Small intestine (tissue), 7 donors: ENCODE measurements at regions not wholly inside any gene's neighbourhood (a gene's known extent, or its start where the extent isn't known, plus 50 kb on each side); places are given as distances from the start of the nearest gene placed in this dataset.
"Not testable (repeated sequence)": the region's sequence is repeated elsewhere in the genome, so short reads cannot be mapped to it uniquely, and the experiment has no call there.

Experiments used
- DNase-seq, 2 donors: peaks; one replicate each; pipeline versions ENCODE4 v3.0.0 to v3.0.0-alpha.2; 2013
- FAIRE-seq: peaks from 2 replicates; lab custom pipeline; 2012; peaks lifted over from hg19 to GRCh38; lab: Jason Lieb, UNC
- H3K27ac ChIP-seq, 3 donors: one replicate each; pipeline ENCODE4 v1.5.1; 2013; ENCODE audit warnings: low read length in 2 of 3, mild to moderate bottlenecking in 2 of 3, control low read depth in 1 of 3, inconsistent platforms in 1 of 3, low read depth in 1 of 3, moderate library complexity in 1 of 3
- H3K27me3 ChIP-seq, 3 donors: one replicate each; pipeline ENCODE4 v1.6.1; 2013; ENCODE audit warnings: low read length in 3 of 3, inconsistent platforms in 1 of 3; ENCODE audit not compliant: control insufficient read depth in 3 of 3, insufficient read depth in 3 of 3
- H3K36me3 ChIP-seq, 3 donors: one replicate each; pipeline ENCODE4 v1.6.1; 2013; ENCODE audit warnings: low read length in 3 of 3, inconsistent platforms in 1 of 3, low read depth in 1 of 3, mild to moderate bottlenecking in 1 of 3, moderate library complexity in 1 of 3; ENCODE audit not compliant: control insufficient read depth in 3 of 3, insufficient read depth in 2 of 3
- H3K4me1 ChIP-seq, 3 donors: one replicate each; pipeline ENCODE4 v1.6.1; 2013; ENCODE audit warnings: low read length in 2 of 3, inconsistent platforms in 1 of 3, low read depth in 1 of 3, mild to moderate bottlenecking in 1 of 3, moderate library complexity in 1 of 3; ENCODE audit not compliant: control insufficient read depth in 3 of 3, insufficient read depth in 2 of 3
- H3K4me3 ChIP-seq, 3 donors: one replicate each; pipeline ENCODE4 v1.5.1; 2013; ENCODE audit warnings: low read length in 3 of 3, control low read depth in 1 of 3, inconsistent platforms in 1 of 3, low read depth in 1 of 3, mild to moderate bottlenecking in 1 of 3, moderate library complexity in 1 of 3
- H3K9me3 ChIP-seq, 2 donors: one replicate each; pipeline ENCODE4 v1.6.1; 2013; ENCODE audit warnings: low read depth in 1 of 2, low read length in 1 of 2; ENCODE audit not compliant: control insufficient read depth in 2 of 2, insufficient read depth in 1 of 2
- WGBS, 3 donors: extraction: QIAGEN DNeasy Blood & Tissue Kit; methylation state at CpG; one replicate each; pipeline ENCODE4 v1.1.7; 2013; 5-methylcytosine and 5-hydroxymethylcytosine counted together
- donor health status: healthy with polysubstance abuse.
- donor health status: control.
- donor health status: control.
- donor health status: Bipolar disorder and iron deficiency.
- donor health status: healthy.

- WGBS, 3 donors = 78 to 83% (median 80%) methylated on average over 9 of the region's 9 CpGs
- Histone ChIP-seq H3K4me3 (no peak overlapping the region), H3K27ac (no peak overlapping the region), H3K4me1 (no peaks in the 10 kb centered on the region), H3K36me3 (no peaks in the 10 kb centered on the region), H3K27me3 (no peaks in the 10 kb centered on the region), H3K9me3 (peaks cover 0 to 2% of the 10 kb centered on the region in 2 donors)
- FAIRE-seq = no peak
- DNase-seq = no peak
Observed at GRCh38 chr20:60101891-60102281, 143.7 kb downstream of the CDH26 start.

GRCh38 chr20:60102665-60103210, 144.5 kb downstream of the CDH26 start:
- H3K27ac ChIP-seq = no peak overlapping the region
- FAIRE-seq (no peak), DNase-seq (peak in 1 of 2 donors; percentile 2)
- H3K27me3 ChIP-seq = no peaks in the 10 kb centered on the region
- H3K9me3 ChIP-seq = no peaks in the 10 kb centered on the region
- 51 to 75% (median 64%) methylated on average over 4 of the region's 4 CpGs for WGBS, 3 donors
- H3K4me3 ChIP-seq = no peak overlapping the region
- no peaks in the 10 kb centered on the region for H3K4me1 ChIP-seq
- no peaks in the 10 kb centered on the region for H3K36me3 ChIP-seq

GRCh38 chr20:60104993-60105803, 147.0 kb downstream of the CDH26 start:
- 55 to 64% (median 59%) methylated on average over 10 of the region's 10 CpGs for WGBS, 3 donors
- DNase-seq = no peak
- no peaks in the 10 kb centered on the region for H3K36me3 ChIP-seq
- no peak overlapping the region for H3K4me3 ChIP-seq
- H3K4me1 ChIP-seq = no peaks in the 10 kb centered on the region
- FAIRE-seq = no peak
- no peak overlapping the region for H3K27ac ChIP-seq
- no peaks in the 10 kb centered on the region for H3K9me3 ChIP-seq
- no peaks in the 10 kb centered on the region for H3K27me3 ChIP-seq

- H3K27ac ChIP-seq, H3K36me3 ChIP-seq, H3K4me1 ChIP-seq, H3K27me3 ChIP-seq, H3K9me3 ChIP-seq, FAIRE-seq, DNase-seq, H3K4me3 ChIP-seq: not testable (repeated sequence)
- WGBS, 3 donors = 70 to 77% (median 76%) methylated on average over 8 of the region's 8 CpGs
Observed at GRCh38 chr20:60106186-60106585, 148.0 kb downstream of the CDH26 start.

GRCh38 chr20:60107621-60108390, 149.6 kb downstream of the CDH26 start:
- Histone ChIP-seq H3K27ac (no peak overlapping the region), H3K27me3 (no peaks in the 10 kb centered on the region), H3K4me3 (no peak overlapping the region), H3K4me1 (no peaks in the 10 kb centered on the region), H3K36me3 (no peaks in the 10 kb centered on the region), H3K9me3 (no peaks in the 10 kb centered on the region)
- FAIRE-seq (no peak), DNase-seq (no peak)
- WGBS, 3 donors = 60 to 71% (median 63%) methylated on average over 10 of the region's 10 CpGs

- DNase-seq (no peak), FAIRE-seq (no peak)
- no peaks in the 10 kb centered on the region for H3K4me1 ChIP-seq
- no peak overlapping the region for H3K27ac ChIP-seq
- no peaks in the 10 kb centered on the region for H3K27me3 ChIP-seq
- H3K36me3 ChIP-seq = no peaks in the 10 kb centered on the region
- no peaks in the 10 kb centered on the region for H3K9me3 ChIP-seq
- 80 to 88% (median 87%) methylated on average over 5 of the region's 5 CpGs for WGBS, 3 donors
- no peak overlapping the region for H3K4me3 ChIP-seq
Observed at GRCh38 chr20:60108397-60108796, 150.2 kb downstream of the CDH26 start.

- DNase-seq (no peak), FAIRE-seq (no peak)
- Histone ChIP-seq H3K36me3 (no peaks in the 10 kb centered on the region), H3K4me3 (no peak overlapping the region), H3K9me3 (no peaks in the 10 kb centered on the region), H3K27me3 (peaks cover 0 to 2% (median 0%) of the 10 kb centered on the region in 3 donors), H3K4me1 (no peaks in the 10 kb centered on the region), H3K27ac (no peak overlapping the region)
- WGBS, 3 donors = 78 to 83% (median 82%) methylated on average over 11 of the region's 11 CpGs
Observed at GRCh38 chr20:60113024-60113724, 155.0 kb downstream of the CDH26 start.

- DNase-seq = no peak
- no peaks in the 10 kb centered on the region for H3K9me3 ChIP-seq
- H3K4me1 ChIP-seq = no peaks in the 10 kb centered on the region
- H3K27ac ChIP-seq = no peak overlapping the region
- no peak overlapping the region for H3K4me3 ChIP-seq
- H3K36me3 ChIP-seq = no peaks in the 10 kb centered on the region
- 74 to 80% (median 75%) methylated on average over 6 of the region's 6 CpGs for WGBS, 3 donors
- H3K27me3 ChIP-seq = peaks cover 0 to 2% (median 0%) of the 10 kb centered on the region in 3 donors
- FAIRE-seq = no peak
Observed at GRCh38 chr20:60113771-60114170, 155.5 kb downstream of the CDH26 start.
